Stimulated activated memory B cell treated with anti-CD40 and anti-IgM and Interleukin-4, amounts not matched to agents 10 μg/mL and 1 μg/mL and 100 μg/mL, for 72 hours (primary cell): ENCODE measurements at regions not wholly inside any gene's neighbourhood (a gene's known extent, or its start where the extent isn't known, plus 50 kb on each side); places are given as distances from the start of the nearest gene placed in this dataset.

ENCODE experiments used
- ATAC-seq: fragments of 150-1000 bp; cut with Tn5 transposase; 2 replicates; pipeline ENCODE4 v1.10.0; 2021
- H3K27ac Mint-ChIP-seq: one replicate; pipeline ENCODE4 v1.8.0; 2022; ENCODE audit warnings: mild to moderate bottlenecking, mixed read lengths
- H3K27me3 Mint-ChIP-seq: one replicate; pipeline ENCODE4 v1.8.0; 2022; ENCODE audit warnings: mixed read lengths
- H3K36me3 Mint-ChIP-seq: one replicate; pipeline ENCODE4 v1.8.0; 2022; ENCODE audit warnings: mixed read lengths
- H3K4me1 Mint-ChIP-seq: one replicate; pipeline ENCODE4 v1.8.0; 2022; ENCODE audit warnings: mixed read lengths
- H3K4me3 Mint-ChIP-seq: one replicate; pipeline ENCODE4 v1.8.0; 2022; ENCODE audit warnings: mild to moderate bottlenecking, moderate library complexity, mixed read lengths
- H3K9me3 Mint-ChIP-seq: one replicate; pipeline ENCODE4 v1.8.0; 2022; ENCODE audit warnings: mixed read lengths

- H3K4me1 Mint-ChIP-seq: no peaks in the 10 kb centered on the region
- ATAC-seq: no peak
- H3K27me3 Mint-ChIP-seq: no peaks in the 10 kb centered on the region
- H3K36me3 Mint-ChIP-seq: no peaks in the 10 kb centered on the region
- H3K27ac Mint-ChIP-seq: no peak overlapping the region
- no peak overlapping the region for H3K4me3 Mint-ChIP-seq
- H3K9me3 Mint-ChIP-seq: peaks cover 3% of the 10 kb centered on the region
These were observed 376.2 kb upstream of the LARGE1 start for GRCh38 chr22:34296461-34296860.

- Mint-ChIP-seq H3K4me3 (no peak overlapping the region), H3K27me3 (no peaks in the 10 kb centered on the region), H3K4me1 (no peaks in the 10 kb centered on the region), H3K9me3 (peaks cover 3% of the 10 kb centered on the region), H3K27ac (no peak overlapping the region), H3K36me3 (no peaks in the 10 kb centered on the region)
- no peak for ATAC-seq
These were observed 377.4 kb upstream of the LARGE1 start for GRCh38 chr22:34297536-34298120.

- H3K27me3 Mint-ChIP-seq: no peaks in the 10 kb centered on the region
- H3K4me3 Mint-ChIP-seq: no peak overlapping the region
- peaks cover 3% of the 10 kb centered on the region for H3K9me3 Mint-ChIP-seq
- H3K27ac Mint-ChIP-seq: no peak overlapping the region
- no peak for ATAC-seq
- no peaks in the 10 kb centered on the region for H3K4me1 Mint-ChIP-seq
- H3K36me3 Mint-ChIP-seq: no peaks in the 10 kb centered on the region
These were observed 379.2 kb upstream of the LARGE1 start for GRCh38 chr22:34299496-34299895.

- ATAC-seq: no peak
These were observed 381.3 kb upstream of the LARGE1 start for GRCh38 chr22:34301569-34301968.

GRCh38 chr22:34303656-34304055 lies 383.4 kb upstream of the LARGE1 start:
- Mint-ChIP-seq H3K27me3 (no peaks in the 10 kb centered on the region), H3K27ac (no peak overlapping the region), H3K36me3 (no peaks in the 10 kb centered on the region), H3K4me3 (no peak overlapping the region), H3K4me1 (no peaks in the 10 kb centered on the region), H3K9me3 (peaks cover 6% of the 10 kb centered on the region)
- ATAC-seq: no peak

More at GRCh38 chr22:34301569-34301968, 381.3 kb upstream of the LARGE1 start:
- Mint-ChIP-seq H3K27ac (no peak overlapping the region), H3K4me3 (no peak overlapping the region), H3K4me1 (no peaks in the 10 kb centered on the region), H3K36me3 (no peaks in the 10 kb centered on the region), H3K9me3 (peaks cover 6% of the 10 kb centered on the region), H3K27me3 (no peaks in the 10 kb centered on the region)

GRCh38 chr22:34306361-34306760 lies 386.1 kb upstream of the LARGE1 start:
- Mint-ChIP-seq H3K4me3 (no peak overlapping the region), H3K27ac (no peak overlapping the region), H3K4me1 (no peaks in the 10 kb centered on the region), H3K36me3 (no peaks in the 10 kb centered on the region), H3K9me3 (peaks cover 3% of the 10 kb centered on the region), H3K27me3 (no peaks in the 10 kb centered on the region)
- no peak for ATAC-seq

- H3K27ac Mint-ChIP-seq: no peak overlapping the region
- H3K4me3 Mint-ChIP-seq: no peak overlapping the region
- no peaks in the 10 kb centered on the region for H3K36me3 Mint-ChIP-seq
- H3K4me1 Mint-ChIP-seq: no peaks in the 10 kb centered on the region
- peaks cover 3% of the 10 kb centered on the region for H3K9me3 Mint-ChIP-seq
- no peaks in the 10 kb centered on the region for H3K27me3 Mint-ChIP-seq
- no peak for ATAC-seq
These were observed 387.8 kb upstream of the LARGE1 start for GRCh38 chr22:34308101-34308500.

- Mint-ChIP-seq H3K9me3 (peaks cover 5% of the 10 kb centered on the region), H3K4me3 (no peak overlapping the region)
These were observed 399.1 kb upstream of the LARGE1 start for GRCh38 chr22:34319346-34319745.

GRCh38 chr22:34324763-34325162 lies 404.5 kb upstream of the LARGE1 start:
- no peak overlapping the region for H3K4me3 Mint-ChIP-seq
- H3K9me3 Mint-ChIP-seq: no peaks in the 10 kb centered on the region
- no peak overlapping the region for H3K27ac Mint-ChIP-seq
- H3K4me1 Mint-ChIP-seq: no peaks in the 10 kb centered on the region
- H3K27me3 Mint-ChIP-seq: no peaks in the 10 kb centered on the region
- ATAC-seq: no peak
- H3K36me3 Mint-ChIP-seq: no peaks in the 10 kb centered on the region

More at GRCh38 chr22:34319346-34319745, 399.1 kb upstream of the LARGE1 start:
- no peak overlapping the region for H3K27ac Mint-ChIP-seq
- H3K27me3 Mint-ChIP-seq: no peaks in the 10 kb centered on the region
- H3K4me1 Mint-ChIP-seq: no peaks in the 10 kb centered on the region
- no peaks in the 10 kb centered on the region for H3K36me3 Mint-ChIP-seq
- ATAC-seq: no peak

- Mint-ChIP-seq H3K4me1 (no peaks in the 10 kb centered on the region), H3K9me3 (no peaks in the 10 kb centered on the region), H3K36me3 (no peaks in the 10 kb centered on the region), H3K27ac (no peak overlapping the region), H3K4me3 (no peak overlapping the region), H3K27me3 (no peaks in the 10 kb centered on the region)
- no peak for ATAC-seq
These were observed 406.6 kb upstream of the LARGE1 start for GRCh38 chr22:34326901-34327300.

- no peaks in the 10 kb centered on the region for H3K4me1 Mint-ChIP-seq
- ATAC-seq: no peak
- H3K9me3 Mint-ChIP-seq: peaks cover 4% of the 10 kb centered on the region
- no peak overlapping the region for H3K4me3 Mint-ChIP-seq
- no peaks in the 10 kb centered on the region for H3K27me3 Mint-ChIP-seq
- no peak overlapping the region for H3K27ac Mint-ChIP-seq
- H3K36me3 Mint-ChIP-seq: no peaks in the 10 kb centered on the region
These were observed 410.2 kb upstream of the LARGE1 start for GRCh38 chr22:34330432-34330831.

- no peak for ATAC-seq
- H3K9me3 Mint-ChIP-seq: peaks cover 19% of the 10 kb centered on the region
- H3K27me3 Mint-ChIP-seq: no peaks in the 10 kb centered on the region
- no peaks in the 10 kb centered on the region for H3K4me1 Mint-ChIP-seq
- H3K27ac Mint-ChIP-seq: no peak overlapping the region
- no peaks in the 10 kb centered on the region for H3K36me3 Mint-ChIP-seq
- H3K4me3 Mint-ChIP-seq: no peak overlapping the region
These were observed 413.0 kb upstream of the LARGE1 start for GRCh38 chr22:34333285-34333684.

- Mint-ChIP-seq H3K4me3 (no peak overlapping the region), H3K36me3 (no peaks in the 10 kb centered on the region), H3K27me3 (no peaks in the 10 kb centered on the region), H3K9me3 (peaks cover 19% of the 10 kb centered on the region), H3K4me1 (no peaks in the 10 kb centered on the region), H3K27ac (no peak overlapping the region)
- no peak for ATAC-seq
These were observed 414.6 kb upstream of the LARGE1 start for GRCh38 chr22:34334893-34335292.

GRCh38 chr22:34344702-34345101 lies 424.4 kb upstream of the LARGE1 start:
- Mint-ChIP-seq H3K27ac (no peak overlapping the region), H3K4me3 (no peak overlapping the region), H3K36me3 (no peaks in the 10 kb centered on the region), H3K4me1 (no peaks in the 10 kb centered on the region), H3K9me3 (no peaks in the 10 kb centered on the region), H3K27me3 (peaks cover 30% of the 10 kb centered on the region)
- ATAC-seq: no peak

- H3K27ac Mint-ChIP-seq: no peak overlapping the region
- H3K27me3 Mint-ChIP-seq: peaks cover 8% of the 10 kb centered on the region
- no peak for ATAC-seq
- H3K4me3 Mint-ChIP-seq: no peak overlapping the region
- peaks cover 3% of the 10 kb centered on the region for H3K9me3 Mint-ChIP-seq
- no peaks in the 10 kb centered on the region for H3K4me1 Mint-ChIP-seq
- H3K36me3 Mint-ChIP-seq: no peaks in the 10 kb centered on the region
These were observed 434.0 kb upstream of the LARGE1 start for GRCh38 chr22:34354071-34354817.

- no peaks in the 10 kb centered on the region for H3K4me1 Mint-ChIP-seq
- H3K36me3 Mint-ChIP-seq: no peaks in the 10 kb centered on the region
- no peak for ATAC-seq
- peaks cover 8% of the 10 kb centered on the region for H3K27me3 Mint-ChIP-seq
- H3K27ac Mint-ChIP-seq: no peak overlapping the region
- no peak overlapping the region for H3K4me3 Mint-ChIP-seq
- peaks cover 3% of the 10 kb centered on the region for H3K9me3 Mint-ChIP-seq
These were observed 436.2 kb upstream of the LARGE1 start for GRCh38 chr22:34356481-34356880.
